DMS153 treated with DMSO at 0.1 percent for 48 hours (cell line): ENCODE measurements at regions not wholly inside any gene's neighbourhood (a gene's known extent, or its start where the extent isn't known, plus 50 kb on each side); places are given as distances from the start of the nearest gene placed in this dataset.

Experiments used
- DNase-seq: peaks from one replicate; lab custom pipeline; 2025; ENCODE audit not compliant: unreplicated experiment; lab: John Stamatoyannopoulos, UW

- DNase-seq: peak; percentile 21
Measured at GRCh38 chr10:94279835-94280709, 82.7 kb downstream of the NOC3L start.

DNA sequence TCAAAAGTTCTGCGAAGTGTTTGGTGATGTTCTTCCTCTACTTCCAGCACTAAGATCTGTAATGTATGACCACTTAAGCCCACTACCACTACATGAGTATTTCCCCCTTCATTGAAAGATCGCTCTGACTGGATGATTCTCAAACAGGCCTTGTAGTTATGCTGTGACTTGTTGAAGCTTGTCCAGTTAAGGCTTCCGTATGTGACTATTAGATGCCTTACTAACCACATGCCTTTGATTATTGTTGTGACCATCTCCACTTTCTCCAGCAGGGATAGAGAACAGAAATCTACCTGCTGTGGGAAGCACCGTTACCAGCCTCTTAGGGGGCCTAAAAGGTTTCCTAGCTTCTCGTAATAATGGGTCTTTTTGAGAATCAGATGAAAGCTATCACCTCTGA is 81.1 kb downstream of the NOC3L start:
- DNase-seq: no peak

GRCh38 chr10:94282369-94282768 is 80.4 kb downstream of the NOC3L start:
- DNase-seq: no peak
